SK-N-SH (cell line): ENCODE measurements at regions not wholly inside any gene's neighbourhood (a gene's known extent, or its start where the extent isn't known, plus 50 kb on each side); places are given as distances from the start of the nearest gene placed in this dataset.
"Not testable (repeated sequence)": the region's sequence is repeated elsewhere in the genome, so short reads cannot be mapped to it uniquely, and the experiment has no call there.

Source experiments
- CTCF ChIP-seq: fragments of 200-600 bp; sonication (generic); IDR thresholded peaks from 2 replicates; pipeline ENCODE4 v1.6.1; 2017; ENCODE audit warnings: antibody characterized with exemption, mild to moderate bottlenecking, moderate library complexity
- EP300 ChIP-seq, 2 experiments: IDR thresholded peaks; 2 replicates each; pipeline versions ENCODE4 v1.4.0 to v1.6.1; 2012; ENCODE audit warnings: borderline replicate concordance in 1 of 2, low read depth in 1 of 2, low read length in 1 of 2
- EZH2phosphoT487 ChIP-seq: fragments of 200-600 bp; sonication (generic); IDR thresholded peaks from 2 replicates; pipeline ENCODE4 v1.6.1; 2017; ENCODE audit warnings: low read depth, mixed run types, mild to moderate bottlenecking, antibody characterized with exemption, moderate library complexity, borderline replicate concordance
- RAD21 ChIP-seq: IDR thresholded peaks from 2 replicates; pipeline ENCODE4 v1.6.1; 2012; ENCODE audit warnings: mild to moderate bottlenecking, low read length
- SMC3 ChIP-seq: IDR thresholded peaks from 2 replicates; pipeline ENCODE4 v1.6.1; 2012; ENCODE audit warnings: low read depth, low read length, improper control_type of control experiment
- TAF1 ChIP-seq: IDR thresholded peaks from 2 replicates; pipeline ENCODE4 v1.6.1; 2012; ENCODE audit warnings: low read depth, mild to moderate bottlenecking, low read length, moderate library complexity, borderline replicate concordance
- YY1 ChIP-seq: IDR thresholded peaks from 2 replicates; pipeline ENCODE4 v1.4.0; 2012; ENCODE audit warnings: low read depth, mild to moderate bottlenecking

GRCh38 chr4:134914250-134914649, 712.7 kb upstream of the PABPC4L start:
- TF ChIP-seq YY1; TAF1; SMC3; EP300 (IDR thresholded peaks at IDR 0.05; ENCODE audit: borderline replicate concordance in 1 of 2, low read depth in 1 of 2, low read length in 1 of 2); RAD21; CTCF; EZH2phosphoT487: not testable (repeated sequence)
